ENCODE measurements at regions not wholly inside any gene's neighbourhood (a gene's known extent, or its start where the extent isn't known, plus 50 kb on each side); places are given as distances from the start of the nearest gene placed in this dataset.

GRCh38 chr18:11437046-11437445 lies 172.3 kb upstream of the SLC35G4 start:
- no peaks in the 10 kb centered on the region for H3K4me1 ChIP-seq
- no peaks in the 10 kb centered on the region for H3K36me3 ChIP-seq
- H3K4me3 ChIP-seq, result no peak overlapping the region
- TF ChIP-seq EP300 (IDR thresholded peaks at IDR 0.05), result no peak
- no peak for TF ChIP-seq CTCF (IDR thresholded peaks at IDR 0.05)
- no peak for TF ChIP-seq POLR2A (IDR thresholded peaks at IDR 0.05)
- no peaks in the 10 kb centered on the region for H3K9me3 ChIP-seq
- H3K27me3 ChIP-seq, result no peaks in the 10 kb centered on the region
- WGBS, 2 donors, result 44 to 52% methylated on average over 2 of the region's 2 CpGs
- no peak overlapping the region for H3K27ac ChIP-seq
- no peak for DNase-seq (ENCODE audit: low spot score in 2 of 2)

GRCh38 chr18:11432360-11432811 lies 177.0 kb upstream of the SLC35G4 start:
- no peak overlapping the region for H3K27ac ChIP-seq
- H3K27me3 ChIP-seq, result no peaks in the 10 kb centered on the region
- no peaks in the 10 kb centered on the region for H3K36me3 ChIP-seq
- TF ChIP-seq POLR2A (IDR thresholded peaks at IDR 0.05), result no peak
- TF ChIP-seq EP300 (IDR thresholded peaks at IDR 0.05), result no peak
- no peak for TF ChIP-seq CTCF (IDR thresholded peaks at IDR 0.05)
- 97 to 98% methylated on average over 26 to 36 of the region's 36 CpGs for WGBS, 2 donors
- no peaks in the 10 kb centered on the region for H3K4me1 ChIP-seq
- H3K9me3 ChIP-seq, result no peaks in the 10 kb centered on the region
- H3K4me3 ChIP-seq, result no peak overlapping the region
- no peak for DNase-seq (ENCODE audit: low spot score in 2 of 2)

GRCh38 chr18:11429876-11430275 lies 179.5 kb upstream of the SLC35G4 start:
- WGBS, 2 donors, result 40% methylated on average over 1 of the region's 2 CpGs; no CpG with 5 or more reads in 1 of the 2 donors
- no peaks in the 10 kb centered on the region for H3K4me1 ChIP-seq
- no peak for TF ChIP-seq EP300 (IDR thresholded peaks at IDR 0.05)
- TF ChIP-seq POLR2A (IDR thresholded peaks at IDR 0.05), result no peak
- TF ChIP-seq CTCF (IDR thresholded peaks at IDR 0.05), result no peak

GRCh38 chr18:11425211-11425610 lies 184.2 kb upstream of the SLC35G4 start:
- TF ChIP-seq POLR2A (IDR thresholded peaks at IDR 0.05), result no peak
- H3K36me3 ChIP-seq, result no peaks in the 10 kb centered on the region
- H3K27ac ChIP-seq, result no peak overlapping the region
- no peaks in the 10 kb centered on the region for H3K27me3 ChIP-seq
- H3K9me3 ChIP-seq, result no peaks in the 10 kb centered on the region
- 72 to 74% methylated on average over 7 of the region's 7 CpGs for WGBS, 2 donors
- DNase-seq (ENCODE audit: low spot score in 2 of 2), result no peak
- H3K4me1 ChIP-seq, result no peaks in the 10 kb centered on the region
- H3K4me3 ChIP-seq, result no peak overlapping the region

More at GRCh38 chr18:11429876-11430275, 179.5 kb upstream of the SLC35G4 start:
- Histone ChIP-seq H3K36me3 (no peaks in the 10 kb centered on the region), H3K9me3 (no peaks in the 10 kb centered on the region), H3K27ac (no peak overlapping the region), H3K4me3 (no peak overlapping the region), H3K27me3 (no peaks in the 10 kb centered on the region)
- no peak for DNase-seq (ENCODE audit: low spot score in 2 of 2)

- TF ChIP-seq CTCF (IDR thresholded peaks at IDR 0.05) (no peak), EP300 (IDR thresholded peaks at IDR 0.05) (no peak), POLR2A (IDR thresholded peaks at IDR 0.05) (no peak)
- Histone ChIP-seq H3K27me3 (no peaks in the 10 kb centered on the region), H3K4me1 (no peaks in the 10 kb centered on the region), H3K27ac (no peak overlapping the region), H3K9me3 (no peaks in the 10 kb centered on the region), H3K36me3 (no peaks in the 10 kb centered on the region), H3K4me3 (no peak overlapping the region)
- 30 to 38% methylated on average over 1 of the region's 1 CpG for WGBS, 2 donors
- no peak for DNase-seq (ENCODE audit: low spot score in 2 of 2)
These were observed 190.1 kb upstream of the SLC35G4 start for GRCh38 chr18:11419338-11419737.

- H3K27me3 ChIP-seq, result no peaks in the 10 kb centered on the region
- H3K9me3 ChIP-seq, result no peaks in the 10 kb centered on the region
- H3K4me1 ChIP-seq, result peaks cover 0 to 10% (median 4%) of the 10 kb centered on the region in 4 donors
- no peak overlapping the region for H3K27ac ChIP-seq
- no peak for DNase-seq (ENCODE audit: low spot score in 2 of 2)
- H3K36me3 ChIP-seq, result no peaks in the 10 kb centered on the region
- WGBS, 2 donors, result 61% methylated on average over 5 of the region's 5 CpGs
- no peak overlapping the region for H3K4me3 ChIP-seq
- TF ChIP-seq POLR2A (IDR thresholded peaks at IDR 0.05) (no peak), EP300 (IDR thresholded peaks at IDR 0.05) (no peak), CTCF (IDR thresholded peaks at IDR 0.05) (no peak)
These were observed 196.6 kb upstream of the SLC35G4 start for GRCh38 chr18:11412811-11413210.
